ENCODE measurements at regions not wholly inside any gene's neighbourhood (a gene's known extent, or its start where the extent isn't known, plus 50 kb on each side); places are given as distances from the start of the nearest gene placed in this dataset.

DNA sequence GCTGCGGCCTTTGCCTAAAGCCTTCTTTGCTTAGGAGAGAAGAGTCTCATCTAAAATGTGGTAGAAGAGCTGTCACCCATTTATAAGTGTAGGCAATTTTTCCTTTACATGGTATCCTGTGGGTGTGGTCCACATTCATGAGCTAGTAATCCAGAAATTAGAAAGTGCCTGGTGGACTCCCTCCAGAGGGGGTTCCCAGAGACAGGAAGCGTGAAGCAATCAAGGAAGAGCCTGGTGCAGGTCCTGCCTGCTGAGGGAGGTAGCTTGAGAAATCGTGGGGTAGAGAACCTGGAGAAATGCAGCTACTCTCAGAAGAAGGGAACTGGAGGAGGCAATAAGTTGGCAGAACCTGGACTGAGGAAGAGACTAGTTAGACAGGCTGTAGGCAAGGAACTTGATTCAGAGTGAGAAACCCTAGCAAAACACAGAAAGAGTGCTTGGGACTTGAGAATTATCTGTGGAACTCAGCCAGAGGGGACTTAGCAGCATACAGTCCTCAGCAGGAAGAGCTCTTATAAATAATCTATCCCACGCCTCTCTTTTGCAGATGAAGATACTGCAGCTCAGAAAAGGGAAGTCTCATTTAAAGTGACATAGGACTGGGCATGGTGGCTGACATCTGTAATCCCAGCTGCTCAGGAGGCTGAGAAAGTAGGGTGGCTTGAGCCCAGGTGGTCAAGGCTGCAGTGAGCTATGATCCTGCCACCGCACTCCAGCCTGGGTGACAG lies 182.4 kb upstream of the CCND2 start:
- Histone ChIP-seq H3K27me3 (ENCODE audit: insufficient read depth, low read length) (no peaks in the 10 kb centered on the region), H3K4me3 (ENCODE audit: low read length) (no peak overlapping the region), H3K9me3 (ENCODE audit: insufficient read depth, low read depth, low read length) (peaks cover 4% of the 10 kb centered on the region; the same call in 1 of the 2 replicates), H3K4me1 (ENCODE audit: insufficient read depth, low read length) (peaks cover 5% of the 10 kb centered on the region; the same call in 1 of the 2 replicates), H3K27ac (ENCODE audit: low read depth, low read length) (no peak overlapping the region), H3K36me3 (ENCODE audit: insufficient read depth, low read length) (no peaks in the 10 kb centered on the region), H3K9ac (ENCODE audit: low read depth, low read length) (no peak overlapping the region)
- WGBS: 94% methylated on average over 5 of the region's 5 CpGs

DNA sequence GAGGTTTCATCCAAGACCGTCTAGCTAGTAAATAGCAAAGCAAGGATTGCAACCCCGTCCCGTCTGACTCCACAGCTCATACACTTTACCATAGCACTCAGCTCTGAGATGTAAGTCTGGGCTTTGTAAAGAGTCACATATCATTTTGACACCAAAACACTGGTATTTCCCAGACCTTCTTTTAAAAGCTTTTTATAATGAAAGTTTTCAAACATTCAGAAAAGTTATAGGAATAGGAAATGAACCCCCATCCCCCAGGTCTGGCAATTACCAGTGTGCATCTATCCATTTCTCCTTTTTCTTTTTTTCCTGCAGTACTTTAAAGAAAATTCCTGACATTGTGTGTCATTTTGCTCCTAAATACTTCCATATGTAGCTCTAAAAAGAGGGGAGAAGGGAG lies 183.6 kb upstream of the CCND2 start:
- H3K36me3 ChIP-seq (ENCODE audit: insufficient read depth, low read length): no peaks in the 10 kb centered on the region
- H3K9me3 ChIP-seq (ENCODE audit: insufficient read depth, low read depth, low read length): peaks cover 4% of the 10 kb centered on the region; the same call in 1 of the 2 replicates
- no peak overlapping the region for H3K9ac ChIP-seq (ENCODE audit: low read depth, low read length)
- no peaks in the 10 kb centered on the region for H3K27me3 ChIP-seq (ENCODE audit: insufficient read depth, low read length)
- WGBS: 94% methylated on average over 3 of the region's 3 CpGs
- H3K4me3 ChIP-seq (ENCODE audit: low read length): no peak overlapping the region
- no peak overlapping the region for H3K27ac ChIP-seq (ENCODE audit: low read depth, low read length)
- peaks cover 5% of the 10 kb centered on the region; the same call in 1 of the 2 replicates for H3K4me1 ChIP-seq (ENCODE audit: insufficient read depth, low read length)

DNA sequence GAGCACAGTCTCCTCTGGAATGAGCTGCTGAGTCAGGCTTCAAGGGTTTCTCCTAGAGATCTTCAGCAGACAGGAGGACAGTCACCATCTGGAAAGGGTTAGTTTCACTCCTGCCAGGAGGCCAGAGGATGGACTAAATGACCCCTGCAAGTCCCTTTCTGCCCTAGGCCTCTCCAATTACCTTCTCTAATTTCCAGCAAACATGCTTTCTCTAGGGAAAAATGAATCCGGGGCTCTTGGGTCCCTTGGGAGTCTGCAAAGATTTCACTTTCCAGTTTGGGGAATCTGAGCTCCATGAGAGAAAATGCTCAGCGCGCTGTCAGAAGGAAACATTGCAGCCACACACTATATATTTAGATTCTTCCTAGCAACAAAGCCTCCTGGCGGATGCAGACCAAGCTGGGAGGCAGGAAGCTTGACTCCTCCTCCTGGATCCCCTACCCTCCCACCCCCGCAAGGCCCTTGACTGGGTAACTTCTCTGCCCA lies 184.4 kb upstream of the CCND2 start:
- H3K4me3 ChIP-seq (ENCODE audit: low read length): no peak overlapping the region
- H3K9ac ChIP-seq (ENCODE audit: low read depth, low read length): no peak overlapping the region
- WGBS: 89% methylated on average over 5 of the region's 5 CpGs
- H3K27me3 ChIP-seq (ENCODE audit: insufficient read depth, low read length): no peaks in the 10 kb centered on the region
- H3K36me3 ChIP-seq (ENCODE audit: insufficient read depth, low read length): no peaks in the 10 kb centered on the region
- peaks cover 5% of the 10 kb centered on the region; the same call in 1 of the 2 replicates for H3K4me1 ChIP-seq (ENCODE audit: insufficient read depth, low read length)
- peaks cover 4% of the 10 kb centered on the region; the same call in 1 of the 2 replicates for H3K9me3 ChIP-seq (ENCODE audit: insufficient read depth, low read depth, low read length)
- no peak overlapping the region for H3K27ac ChIP-seq (ENCODE audit: low read depth, low read length)

DNA sequence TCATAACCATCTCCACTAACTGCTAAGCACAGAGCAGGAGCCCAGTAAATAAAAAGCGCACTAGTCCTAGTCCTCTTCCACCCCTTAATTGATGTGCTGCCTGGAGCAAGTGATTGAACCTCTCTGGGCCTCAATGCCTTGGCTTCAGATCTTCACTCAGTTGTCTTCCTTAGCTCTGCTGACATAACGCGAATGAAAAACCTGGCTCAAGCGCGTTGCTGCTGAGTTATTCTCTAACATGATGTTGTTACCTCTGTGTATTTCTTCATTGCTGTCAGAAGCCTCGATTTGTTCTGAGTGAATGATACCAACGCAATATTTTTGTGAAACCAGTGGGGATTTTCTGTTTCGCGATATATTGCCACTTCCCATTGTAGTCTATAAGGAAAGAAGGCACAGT lies 185.1 kb upstream of the CCND2 start:
- Histone ChIP-seq H3K27ac (ENCODE audit: low read depth, low read length) (no peak overlapping the region), H3K27me3 (ENCODE audit: insufficient read depth, low read length) (no peaks in the 10 kb centered on the region), H3K9ac (ENCODE audit: low read depth, low read length) (no peak overlapping the region), H3K36me3 (ENCODE audit: insufficient read depth, low read length) (no peaks in the 10 kb centered on the region), H3K9me3 (ENCODE audit: insufficient read depth, low read depth, low read length) (peaks cover 4% of the 10 kb centered on the region; the same call in 1 of the 2 replicates), H3K4me1 (ENCODE audit: insufficient read depth, low read length) (peaks cover 5% of the 10 kb centered on the region; the same call in 1 of the 2 replicates), H3K4me3 (ENCODE audit: low read length) (no peak overlapping the region)
- WGBS: 96% methylated on average over 9 of the region's 9 CpGs

DNA sequence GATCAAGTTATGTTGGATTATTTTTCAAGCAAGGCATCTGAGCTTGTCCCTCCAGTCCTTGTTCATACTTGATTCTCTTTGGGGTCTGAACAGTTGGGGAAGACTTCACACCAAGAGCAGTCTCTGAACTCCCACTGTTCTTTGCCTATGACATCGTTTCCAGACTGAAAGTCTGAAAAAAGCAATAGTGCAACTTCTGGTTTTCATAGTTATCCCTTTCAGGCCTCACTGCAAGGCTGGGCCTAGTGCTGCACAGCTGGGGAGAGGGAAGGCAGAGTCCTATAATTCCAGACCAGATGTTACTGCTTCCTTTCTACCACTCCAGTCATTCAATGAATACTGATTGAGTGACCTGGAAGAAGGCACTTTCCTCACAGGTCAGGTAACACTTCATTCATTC lies 187.1 kb upstream of the CCND2 start:
- 87% methylated on average over 1 of the region's 1 CpG for WGBS
- no peak overlapping the region for H3K4me3 ChIP-seq (ENCODE audit: low read length)

DNA sequence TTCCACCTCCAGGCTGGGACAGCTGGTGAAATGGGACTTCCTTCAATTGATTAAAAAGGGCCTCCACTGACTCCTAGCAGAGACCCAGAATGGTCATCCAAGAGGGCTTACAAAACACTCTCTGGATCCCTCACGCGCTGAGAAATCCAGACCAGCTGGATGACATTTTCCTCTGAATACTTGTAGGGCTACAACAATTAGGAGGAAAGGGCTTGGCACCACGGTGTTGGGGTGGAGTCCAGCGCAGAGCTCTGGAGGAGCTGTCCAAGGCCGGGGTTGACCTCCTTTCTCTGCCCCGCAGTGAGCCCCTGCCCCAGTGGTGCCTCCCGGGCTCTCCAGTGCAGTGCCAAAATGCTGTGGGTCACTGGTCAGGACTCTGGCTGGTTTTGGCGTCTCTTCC lies 189.0 kb upstream of the CCND2 start:
- Histone ChIP-seq H3K9me3 (ENCODE audit: insufficient read depth, low read depth, low read length) (no peaks in the 10 kb centered on the region), H3K4me1 (ENCODE audit: insufficient read depth, low read length) (peaks cover 5% of the 10 kb centered on the region; the same call in 1 of the 2 replicates), H3K4me3 (ENCODE audit: low read length) (no peak overlapping the region), H3K27me3 (ENCODE audit: insufficient read depth, low read length) (no peaks in the 10 kb centered on the region), H3K9ac (ENCODE audit: low read depth, low read length) (no peak overlapping the region), H3K27ac (ENCODE audit: low read depth, low read length) (no peak overlapping the region), H3K36me3 (ENCODE audit: insufficient read depth, low read length) (no peaks in the 10 kb centered on the region)
- WGBS: 92% methylated on average over 8 of the region's 8 CpGs

More for the DNA sequence above, 187.1 kb upstream of the CCND2 start:
- H3K36me3 ChIP-seq (ENCODE audit: insufficient read depth, low read length): no peaks in the 10 kb centered on the region
- H3K27me3 ChIP-seq (ENCODE audit: insufficient read depth, low read length): no peaks in the 10 kb centered on the region
- peaks cover 5% of the 10 kb centered on the region; the same call in 1 of the 2 replicates for H3K4me1 ChIP-seq (ENCODE audit: insufficient read depth, low read length)
- no peak overlapping the region for H3K9ac ChIP-seq (ENCODE audit: low read depth, low read length)
- H3K9me3 ChIP-seq (ENCODE audit: insufficient read depth, low read depth, low read length): peaks cover 4% of the 10 kb centered on the region; the same call in 1 of the 2 replicates
- H3K27ac ChIP-seq (ENCODE audit: low read depth, low read length): no peak overlapping the region

DNA sequence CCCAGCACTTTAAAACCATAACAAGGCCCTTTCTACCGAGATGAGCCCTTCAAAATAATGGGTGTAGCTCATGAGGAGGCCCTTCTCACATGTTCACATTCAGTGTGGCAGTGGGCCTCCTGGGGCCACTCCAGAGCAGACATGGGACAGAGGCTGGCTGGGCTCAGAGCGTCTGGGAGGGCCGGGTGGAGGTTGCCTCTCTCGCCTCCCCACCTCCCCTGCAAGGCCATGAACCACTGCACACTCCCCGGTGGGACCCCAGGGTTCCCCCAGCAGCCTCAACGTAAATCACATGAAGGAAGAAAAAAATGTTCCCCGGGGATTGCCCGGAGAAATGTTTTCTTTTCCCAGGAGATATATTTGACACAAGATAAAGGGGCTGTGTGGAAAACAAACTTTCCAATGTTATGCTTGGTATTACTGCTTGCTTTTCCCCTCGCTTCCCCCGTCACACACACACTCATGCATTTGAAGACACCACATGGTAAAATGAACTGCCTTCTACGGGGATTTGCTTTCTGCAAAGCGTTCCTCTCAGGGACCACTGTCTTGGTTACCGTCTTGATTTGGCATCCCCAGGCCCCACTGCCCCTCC lies 190.7 kb upstream of the CCND2 start:
- Histone ChIP-seq H3K36me3 (ENCODE audit: insufficient read depth, low read length) (no peaks in the 10 kb centered on the region), H3K4me3 (ENCODE audit: low read length) (no peak overlapping the region), H3K9ac (ENCODE audit: low read depth, low read length) (no peak overlapping the region), H3K27ac (ENCODE audit: low read depth, low read length) (no peak overlapping the region), H3K9me3 (ENCODE audit: insufficient read depth, low read depth, low read length) (no peaks in the 10 kb centered on the region), H3K4me1 (ENCODE audit: insufficient read depth, low read length) (no peaks in the 10 kb centered on the region), H3K27me3 (ENCODE audit: insufficient read depth, low read length) (no peaks in the 10 kb centered on the region)
- WGBS: 92% methylated on average over 13 of the region's 13 CpGs

DNA sequence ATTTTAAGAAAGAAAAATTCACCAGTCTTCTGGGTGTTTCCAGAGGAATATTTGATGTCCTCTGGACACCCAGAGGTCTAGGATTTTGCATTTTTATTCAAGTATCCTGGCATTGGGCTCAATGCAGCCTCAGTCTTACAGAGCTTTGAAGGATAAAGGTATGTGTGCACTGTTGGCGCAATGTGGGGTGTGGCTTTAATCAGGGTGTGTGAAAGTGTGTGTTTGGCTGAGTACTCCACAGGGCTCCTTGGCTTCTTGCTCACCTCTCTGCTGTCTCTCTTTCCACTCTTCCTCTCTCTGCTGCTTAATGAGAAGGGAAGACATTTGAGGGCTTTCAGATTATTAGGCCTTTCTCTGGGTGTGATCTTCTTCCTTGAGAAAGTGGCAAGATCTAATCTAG lies 193.3 kb upstream of the CCND2 start:
- H3K36me3 ChIP-seq (ENCODE audit: insufficient read depth, low read length): no peaks in the 10 kb centered on the region
- H3K4me3 ChIP-seq (ENCODE audit: low read length): no peak overlapping the region
- no peaks in the 10 kb centered on the region for H3K27me3 ChIP-seq (ENCODE audit: insufficient read depth, low read length)
- WGBS: 96% methylated on average over 1 of the region's 1 CpG
- no peak overlapping the region for H3K27ac ChIP-seq (ENCODE audit: low read depth, low read length)
- H3K9ac ChIP-seq (ENCODE audit: low read depth, low read length): no peak overlapping the region
- peaks cover 4% of the 10 kb centered on the region; the same call in 1 of the 2 replicates for H3K9me3 ChIP-seq (ENCODE audit: insufficient read depth, low read depth, low read length)
- no peaks in the 10 kb centered on the region for H3K4me1 ChIP-seq (ENCODE audit: insufficient read depth, low read length)

DNA sequence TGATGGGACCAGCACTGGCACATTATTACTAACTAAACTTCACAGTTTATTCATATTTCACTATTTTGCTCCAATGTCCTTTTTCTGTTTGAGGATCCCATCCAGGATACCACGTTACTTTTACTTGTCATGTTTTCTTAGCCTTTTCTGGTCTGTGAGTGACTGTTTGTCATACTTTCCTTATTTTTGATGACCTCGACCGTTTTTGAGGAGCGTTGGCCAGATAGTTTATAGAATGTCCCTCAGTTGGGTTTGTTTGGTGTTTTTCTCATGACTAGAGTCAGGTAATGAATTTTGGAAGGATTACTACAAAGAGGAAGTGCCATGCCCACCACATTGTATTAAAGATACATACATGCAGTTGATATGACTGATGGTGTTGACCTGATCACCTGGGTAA lies 199.4 kb upstream of the CCND2 start:
- H3K9me3 ChIP-seq (ENCODE audit: insufficient read depth, low read depth, low read length): peaks cover 6% of the 10 kb centered on the region; the same call in 1 of the 2 replicates
- H3K27ac ChIP-seq (ENCODE audit: low read depth, low read length): no peak overlapping the region
- H3K27me3 ChIP-seq (ENCODE audit: insufficient read depth, low read length): no peaks in the 10 kb centered on the region
- 94% methylated on average over 4 of the region's 4 CpGs for WGBS
- H3K4me3 ChIP-seq (ENCODE audit: low read length): no peak overlapping the region
- no peaks in the 10 kb centered on the region for H3K4me1 ChIP-seq (ENCODE audit: insufficient read depth, low read length)
- no peak overlapping the region for H3K9ac ChIP-seq (ENCODE audit: low read depth, low read length)
- H3K36me3 ChIP-seq (ENCODE audit: insufficient read depth, low read length): no peaks in the 10 kb centered on the region

DNA sequence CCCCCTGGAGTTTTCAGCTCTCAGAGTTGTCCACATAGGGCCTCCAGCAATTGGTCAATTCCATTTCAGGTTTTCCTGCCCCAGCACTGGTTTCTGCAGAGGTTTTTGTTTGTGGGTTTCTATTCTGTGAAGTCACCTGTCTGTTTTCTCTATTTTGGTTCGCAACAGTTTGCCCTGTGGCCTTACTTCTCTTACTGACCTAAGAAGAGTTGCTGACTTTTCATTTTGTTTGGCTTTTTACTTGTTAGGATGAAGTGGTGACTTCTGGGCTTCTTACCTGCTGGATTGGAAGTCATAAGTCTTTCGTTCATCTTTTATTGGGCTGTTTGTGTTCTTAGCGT lies 196.4 kb upstream of the PARP11 start:
- no peaks in the 10 kb centered on the region for H3K4me1 ChIP-seq (ENCODE audit: insufficient read depth, low read length)
- no peak overlapping the region for H3K4me3 ChIP-seq (ENCODE audit: low read length)
- H3K9ac ChIP-seq (ENCODE audit: low read depth, low read length): no peak overlapping the region
- H3K27me3 ChIP-seq (ENCODE audit: insufficient read depth, low read length): 0 out of 2 replicates have a peak, but pooled peaks cover 4% of the 10 kb centered on the region
- 100% methylated on average over 3 of the region's 3 CpGs for WGBS
- H3K27ac ChIP-seq (ENCODE audit: low read depth, low read length): no peak overlapping the region
- H3K9me3 ChIP-seq (ENCODE audit: insufficient read depth, low read depth, low read length): no peaks in the 10 kb centered on the region
- H3K36me3 ChIP-seq (ENCODE audit: insufficient read depth, low read length): no peaks in the 10 kb centered on the region

DNA sequence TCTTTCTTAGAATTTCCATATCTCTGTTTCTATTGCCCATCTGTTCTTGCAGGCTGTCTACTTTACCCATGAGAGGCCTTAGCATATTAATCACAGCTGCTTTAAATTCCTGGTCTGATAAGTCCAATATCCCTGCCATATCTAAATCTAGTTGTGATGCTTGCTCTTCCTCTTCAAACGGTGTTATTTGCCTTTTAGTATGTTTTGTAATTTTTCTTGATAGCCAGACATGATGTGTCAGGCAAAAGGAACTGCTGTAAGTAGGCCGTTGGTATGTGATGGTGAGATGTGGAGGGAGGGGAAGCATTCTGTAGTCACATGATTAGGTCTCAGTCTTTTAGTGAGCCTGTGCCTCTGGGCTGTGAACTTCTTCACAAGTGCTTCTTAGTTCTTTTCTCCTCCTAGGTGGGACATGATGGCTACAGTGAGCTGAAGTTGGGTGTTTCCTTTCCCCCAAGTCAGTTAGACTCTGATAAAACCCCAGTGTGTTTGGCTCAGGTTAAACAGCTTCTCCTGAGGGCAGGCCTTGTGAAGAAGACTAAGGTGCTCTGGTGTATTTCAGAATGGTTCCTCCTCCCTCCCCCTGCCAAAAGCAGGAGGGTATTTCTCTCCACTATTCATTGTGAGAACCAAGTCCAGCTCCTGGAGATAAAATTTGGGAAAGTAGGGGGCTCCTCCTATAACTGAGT lies 195.9 kb upstream of the PARP11 start:
- 72% methylated on average over 2 of the region's 2 CpGs for WGBS

More for the DNA sequence above, 195.9 kb upstream of the PARP11 start:
- H3K36me3 ChIP-seq (ENCODE audit: insufficient read depth, low read length): no peaks in the 10 kb centered on the region
- no peak overlapping the region for H3K9ac ChIP-seq (ENCODE audit: low read depth, low read length)
- H3K9me3 ChIP-seq (ENCODE audit: insufficient read depth, low read depth, low read length): no peaks in the 10 kb centered on the region
- no peak overlapping the region for H3K4me3 ChIP-seq (ENCODE audit: low read length)
- no peaks in the 10 kb centered on the region for H3K4me1 ChIP-seq (ENCODE audit: insufficient read depth, low read length)
- H3K27ac ChIP-seq (ENCODE audit: low read depth, low read length): no peak overlapping the region
- H3K27me3 ChIP-seq (ENCODE audit: insufficient read depth, low read length): 0 out of 2 replicates have a peak, but pooled peaks cover 4% of the 10 kb centered on the region
